H1 (cell line): ENCODE measurements at regions not wholly inside any gene's neighbourhood (a gene's known extent, or its start where the extent isn't known, plus 50 kb on each side); places are given as distances from the start of the nearest gene placed in this dataset.
"Not testable (repeated sequence)": the region's sequence is repeated elsewhere in the genome, so short reads cannot be mapped to it uniquely, and the experiment has no call there.

Source experiments
- CTCF ChIA-PET: fragments of 300-600 bp; sonication (Branson Sonifier 250); formaldehyde crosslinking; loops from one replicate; lab custom pipeline; 2021; ENCODE audit not compliant: partially characterized antibody; lab: Charles Lee
- POLR2A ChIA-PET: fragments of 300-600 bp; sonication (Branson Sonifier 250); formaldehyde crosslinking; loops from one replicate; lab custom pipeline; 2021; ENCODE audit warnings: inconsistent platforms; ENCODE audit not compliant: partially characterized antibody; lab: Charles Lee
- DNase-seq, 2 experiments: peaks; one replicate each; pipeline versions ENCODE4 v3.0.0 to v3.0.0-alpha.2; 2010 to 2022; ENCODE audit warnings: low spot score in 2 of 2, low read depth in 1 of 2, mixed read lengths in 1 of 2
- FAIRE-seq: peaks from 2 replicates; lab custom pipeline; 2011; peaks lifted over from hg19 to GRCh38; lab: Jason Lieb, UNC
- H2AFZ ChIP-seq: 2 replicates; pipeline ENCODE4 v1.8.1; 2012; ENCODE audit warnings: low read length, inconsistent platforms
- H2AK5ac ChIP-seq: 2 replicates; pipeline ENCODE4 v1.6.1; 2013; ENCODE audit warnings: low read depth, low read length
- H2BK120ac ChIP-seq: replicated peaks from 2 replicates; pipeline ENCODE3; 2013; ENCODE audit warnings: low read depth, low read length, inconsistent platforms
- H2BK12ac ChIP-seq: 2 replicates; pipeline ENCODE4 v1.6.1; 2013; ENCODE audit warnings: low read depth, low read length
- H2BK15ac ChIP-seq: 2 replicates; pipeline ENCODE4 v1.6.1; 2013; ENCODE audit warnings: low read length
- H2BK20ac ChIP-seq: 2 replicates; pipeline ENCODE4 v1.6.1; 2013; ENCODE audit warnings: low read length
- H2BK5ac ChIP-seq: 2 replicates; pipeline ENCODE4 v1.6.1; 2013; ENCODE audit warnings: low read depth, low read length
- H3K14ac ChIP-seq: 2 replicates; pipeline ENCODE4 v1.6.1; 2013; ENCODE audit warnings: inconsistent platforms; ENCODE audit not compliant: insufficient read length
- H3K18ac ChIP-seq: 2 replicates; pipeline ENCODE4 v1.6.1; 2013; ENCODE audit warnings: low read length; ENCODE audit errors: extremely low read depth
- H3K23ac ChIP-seq: 2 replicates; pipeline ENCODE4 v1.6.1; 2013; ENCODE audit warnings: inconsistent platforms; ENCODE audit not compliant: insufficient read length
- H3K23me2 ChIP-seq: 2 replicates; pipeline ENCODE4 v1.6.1; 2013; ENCODE audit warnings: low read depth, low read length
- H3K27ac ChIP-seq: 2 replicates; pipeline ENCODE4 v1.6.1; 2011; ENCODE audit warnings: low read depth, low read length, inconsistent platforms
- H3K27me3 ChIP-seq, 4 experiments: replicated peaks in 1 of 4; 1 replicate in 1 of 4; 2 replicates in 3 of 4; pipeline versions ENCODE4 v1.6.1 to v1.8.1; 2011 to 2013; ENCODE audit warnings: low read length in 3 of 4, mild to moderate bottlenecking in 3 of 4, inconsistent platforms in 2 of 4, mixed read lengths in 2 of 4, moderate library complexity in 1 of 4; ENCODE audit not compliant: control insufficient read depth in 3 of 4, insufficient read depth in 3 of 4; ENCODE audit errors: extremely low read depth in 1 of 4
- H3K36me3 ChIP-seq, 4 experiments: 2 replicates each; pipeline versions ENCODE4 v1.6.1 to v1.8.1; 2011 to 2013; ENCODE audit warnings: mild to moderate bottlenecking in 4 of 4, low read length in 3 of 4, moderate library complexity in 2 of 4, control low read depth in 1 of 4, inconsistent platforms in 1 of 4; ENCODE audit not compliant: insufficient read depth in 4 of 4, control insufficient read depth in 2 of 4
- H3K4ac ChIP-seq: replicated peaks from 2 replicates; pipeline ENCODE3; 2013; ENCODE audit warnings: low read length, low read depth, mixed read lengths, inconsistent platforms; ENCODE audit not compliant: insufficient read length
- H3K4me1 ChIP-seq, 4 experiments: replicated peaks in 1 of 4; 1 replicate in 1 of 4; 2 replicates in 3 of 4; pipeline versions ENCODE4 v1.6.1 to v1.8.1; 2011 to 2013; ENCODE audit warnings: low read length in 3 of 4, inconsistent platforms in 2 of 4, mixed read lengths in 1 of 4; ENCODE audit not compliant: insufficient read depth in 4 of 4, control insufficient read depth in 3 of 4
- H3K4me2 ChIP-seq, 2 experiments: 2 replicates each; pipeline versions ENCODE4 v1.6.1 to v1.8.1; 2011 to 2013; ENCODE audit warnings: low read depth in 2 of 2, low read length in 2 of 2, control low read depth in 1 of 2, inconsistent platforms in 1 of 2, mild to moderate bottlenecking in 1 of 2; ENCODE audit not compliant: insufficient read depth in 1 of 2
- H3K4me3 ChIP-seq, 4 experiments: fragments of 200-600, 300-600 bp in 1 of 4; sonication (generic), shearing (Covaris generic), sonication (Bioruptor Twin) in 1 of 4; 2 replicates each; pipeline versions ENCODE4 v1.5.1 to v1.8.1; 2011 to 2016; ENCODE audit warnings: low read length in 4 of 4, low read depth in 3 of 4, control low read depth in 2 of 4, inconsistent platforms in 2 of 4, mild to moderate bottlenecking in 2 of 4, mixed read lengths in 1 of 4, moderate library complexity in 1 of 4; ENCODE audit not compliant: insufficient read depth in 2 of 4; ENCODE audit errors: extremely low read depth in 1 of 4
- H3K56ac ChIP-seq: replicated peaks from 2 replicates; pipeline ENCODE3; 2013; ENCODE audit warnings: low read depth, mild to moderate bottlenecking, mixed read lengths, low read length, inconsistent platforms; ENCODE audit not compliant: insufficient read length
- H3K79me1 ChIP-seq: 2 replicates; pipeline ENCODE4 v1.6.1; 2013; ENCODE audit warnings: low read depth, low read length, control low read depth
- H3K79me2 ChIP-seq, 2 experiments: 2 replicates each; pipeline versions ENCODE4 v1.6.1 to v1.8.1; 2012 to 2013; ENCODE audit warnings: low read length in 2 of 2, mild to moderate bottlenecking in 2 of 2, inconsistent platforms in 1 of 2; ENCODE audit not compliant: insufficient read depth in 2 of 2, control insufficient read depth in 1 of 2
- H3K9ac ChIP-seq, 4 experiments: replicated peaks in 1 of 4; 1 replicate in 1 of 4; 2 replicates in 3 of 4; pipeline versions ENCODE4 v1.6.1 to v1.8.1; 2011 to 2013; ENCODE audit warnings: low read depth in 3 of 4, low read length in 3 of 4, control low read depth in 2 of 4, mild to moderate bottlenecking in 2 of 4, moderate library complexity in 2 of 4, inconsistent platforms in 1 of 4; ENCODE audit errors: extremely low read depth in 1 of 4
- H3K9me3 ChIP-seq, 2 experiments: 2 replicates each; pipeline versions ENCODE4 v1.6.1 to v1.8.1; 2012 to 2013; ENCODE audit warnings: mild to moderate bottlenecking in 2 of 2, moderate library complexity in 2 of 2, control low read depth in 1 of 2, inconsistent platforms in 1 of 2, low read depth in 1 of 2, low read length in 1 of 2, mixed read lengths in 1 of 2; ENCODE audit not compliant: insufficient read depth in 2 of 2
- H4K20me1 ChIP-seq, 2 experiments: replicated peaks in 1 of 2; 2 replicates each; pipeline versions ENCODE3 to v1.8.1; 2011 to 2013; ENCODE audit warnings: inconsistent platforms in 2 of 2, low read length in 2 of 2, mild to moderate bottlenecking in 1 of 2; ENCODE audit not compliant: insufficient read depth in 2 of 2, control insufficient read depth in 1 of 2
- H4K5ac ChIP-seq: 2 replicates; pipeline ENCODE4 v1.6.1; 2013; ENCODE audit warnings: low read length, low read depth, mixed read lengths, inconsistent platforms; ENCODE audit not compliant: insufficient read length
- H4K8ac ChIP-seq: 2 replicates; pipeline ENCODE4 v1.8.0; 2013; ENCODE audit warnings: mild to moderate bottlenecking, moderate library complexity, low read length, inconsistent platforms; ENCODE audit not compliant: insufficient read depth; ENCODE audit errors: extremely low read depth
- H4K91ac ChIP-seq: replicated peaks from 2 replicates; pipeline ENCODE3; 2013; ENCODE audit warnings: low read length, mixed read lengths, inconsistent platforms; ENCODE audit not compliant: insufficient read length
- WGBS, 2 experiments: shearing (Covaris generic) in 1 of 2; methylation state at CpG; one replicate each; pipeline versions ENCODE4 v1.1.6 to v1.1.7; 2013 to 2015; ENCODE audit warnings: low lambda C conversion rate in 2 of 2, mixed read lengths in 2 of 2, inconsistent platforms in 1 of 2, low coverage in 1 of 2, missing lambda C conversion rate in 1 of 2; ENCODE audit not compliant: insufficient replicate concordance in 2 of 2, insufficient coverage in 1 of 2, insufficient read length in 1 of 2; ENCODE audit errors: extremely low coverage in 1 of 2, missing lambda C conversion rate in 1 of 2; 5-methylcytosine and 5-hydroxymethylcytosine counted together

DNA sequence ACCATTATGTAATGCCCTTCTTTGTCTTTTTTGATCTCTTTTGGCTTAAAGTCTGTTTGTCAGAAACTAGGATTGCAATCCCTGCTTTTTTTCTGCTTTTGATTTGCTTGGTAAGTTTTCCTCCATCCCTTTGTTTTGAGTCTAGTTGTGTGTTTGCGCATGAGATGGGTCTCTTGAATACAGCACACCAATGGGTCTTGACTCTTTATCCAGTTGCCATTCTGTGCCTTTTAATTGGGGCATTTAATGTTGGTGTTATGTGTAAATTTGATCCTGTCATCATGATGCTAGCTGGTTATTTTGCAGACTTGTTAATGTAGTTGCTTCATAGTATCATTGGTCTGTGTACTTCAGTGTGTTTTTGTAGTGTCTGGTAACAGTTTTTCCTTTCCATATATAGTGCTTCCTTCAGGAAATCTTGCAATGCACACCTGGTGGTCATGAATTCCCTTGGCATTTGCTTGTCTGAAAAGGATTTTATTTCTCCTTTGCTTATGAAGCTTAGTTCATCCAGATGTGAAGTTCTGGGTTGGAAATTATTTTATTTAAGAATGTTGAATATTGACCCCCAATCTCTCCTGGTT lies 416.9 kb downstream of the SPRY2 start:
- H2AK5ac ChIP-seq, POLR2A ChIA-PET, DNase-seq, H3K14ac ChIP-seq, H4K20me1 ChIP-seq, H2AFZ ChIP-seq, H3K18ac ChIP-seq, CTCF ChIA-PET, H2BK15ac ChIP-seq, H3K9me3 ChIP-seq, H3K56ac ChIP-seq, H3K27me3 ChIP-seq, H4K8ac ChIP-seq, H3K4me2 ChIP-seq, H4K91ac ChIP-seq, H2BK20ac ChIP-seq, H3K36me3 ChIP-seq, H3K23me2 ChIP-seq, H3K4ac ChIP-seq, H3K9ac ChIP-seq, H3K79me1 ChIP-seq, H3K79me2 ChIP-seq, H3K4me1 ChIP-seq, H4K5ac ChIP-seq, H3K23ac ChIP-seq, H3K27ac ChIP-seq, H2BK120ac ChIP-seq, H2BK12ac ChIP-seq, H2BK5ac ChIP-seq, FAIRE-seq, H3K4me3 ChIP-seq: not testable (repeated sequence)
- 90% methylated on average over 1 of the region's 1 CpG; no CpG with 5 or more reads in 1 of the 2 experiments for WGBS, 2 experiments
